ENCODE measurements at regions not wholly inside any gene's neighbourhood (a gene's known extent, or its start where the extent isn't known, plus 50 kb on each side); places are given as distances from the start of the nearest gene placed in this dataset.

- TF ChIP-seq CTCF (IDR thresholded peaks at IDR 0.05) (no peak), POLR2A (IDR thresholded peaks at IDR 0.05) (no peak)
Measured at GRCh38 chr7:142488036-142488633, 230.3 kb upstream of the PRSS58 start.
